ENCODE measurements at regions not wholly inside any gene's neighbourhood (a gene's known extent, or its start where the extent isn't known, plus 50 kb on each side); places are given as distances from the start of the nearest gene placed in this dataset.
A peak's percentile ranks its signal among the peaks of the same experiment; 100 is the strongest.
"Not testable (repeated sequence)": the region's sequence is repeated elsewhere in the genome, so short reads cannot be mapped to it uniquely, and the experiment has no call there.

DNA sequence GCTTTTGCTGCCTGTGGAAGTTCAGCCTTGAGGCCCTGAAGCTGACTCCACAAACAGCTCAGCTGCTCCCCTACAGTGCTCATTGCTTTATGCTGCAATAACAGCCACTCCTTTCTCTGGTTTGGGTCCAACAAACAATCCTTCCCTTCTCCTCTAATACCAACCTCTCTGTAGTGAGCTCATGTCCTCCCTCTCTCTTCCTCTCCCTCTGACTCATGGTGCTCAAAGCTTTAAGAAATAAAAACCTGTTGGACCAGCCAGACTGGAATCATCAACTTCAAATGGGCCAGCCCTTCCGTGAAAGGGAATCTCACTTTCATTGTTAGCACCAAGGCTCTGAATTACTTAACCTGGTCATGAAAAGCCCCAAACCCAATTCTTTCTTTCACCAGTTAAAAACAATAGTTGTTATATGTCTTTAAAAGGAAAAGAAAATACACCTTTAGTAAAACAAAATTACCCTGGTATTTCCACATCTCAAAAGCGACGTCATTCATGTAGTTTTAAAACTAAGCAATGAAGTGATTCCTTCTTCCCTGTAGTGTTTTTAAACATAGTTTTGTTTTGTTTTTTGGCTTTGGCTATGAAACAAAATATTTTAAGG, 126.4 kb downstream of the DUSP6 start:
- peak; percentile 92 for DNase-seq

DNA sequence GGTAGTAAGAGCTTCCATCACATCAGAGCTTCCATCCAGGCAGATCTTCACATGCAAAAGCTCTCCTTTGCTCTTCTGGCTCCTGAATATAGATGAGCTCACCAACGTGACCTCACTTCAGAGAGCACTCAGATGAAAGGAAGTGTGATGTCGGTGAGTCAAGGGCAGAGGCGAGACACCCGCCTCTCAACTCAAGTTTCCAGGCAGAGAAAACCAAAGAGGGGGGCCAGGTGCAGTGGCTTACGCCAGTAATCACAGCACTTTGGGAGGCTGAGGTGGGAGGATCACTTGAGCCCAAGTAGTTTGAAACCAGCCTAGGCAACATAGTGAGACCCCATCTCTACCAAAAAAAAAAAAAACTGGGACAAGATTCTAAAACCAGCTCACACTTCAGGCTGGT, 126.9 kb downstream of the DUSP6 start:
- peak; percentile 94 for DNase-seq

DNA sequence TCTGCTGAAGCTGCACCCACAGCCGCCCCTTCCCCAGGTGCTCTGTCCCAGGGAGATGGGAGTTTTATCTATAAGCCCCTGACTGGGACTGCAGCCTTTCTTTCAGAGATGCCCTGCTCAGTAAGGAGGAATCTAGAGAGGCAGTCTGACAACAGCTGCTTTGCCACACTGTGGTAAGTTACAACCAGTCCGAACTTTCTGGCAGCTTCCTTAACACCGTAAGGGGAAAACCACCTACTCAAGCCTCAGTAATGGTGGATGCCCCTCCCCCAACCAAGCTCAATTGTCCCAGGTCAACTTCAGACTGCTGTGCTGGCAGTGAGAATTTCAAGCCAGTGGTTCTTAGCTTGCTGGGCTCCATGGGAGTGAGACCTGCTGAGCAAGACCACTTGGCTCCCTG, 129.7 kb downstream of the DUSP6 start:
- DNase-seq, result not testable (repeated sequence)

DNA sequence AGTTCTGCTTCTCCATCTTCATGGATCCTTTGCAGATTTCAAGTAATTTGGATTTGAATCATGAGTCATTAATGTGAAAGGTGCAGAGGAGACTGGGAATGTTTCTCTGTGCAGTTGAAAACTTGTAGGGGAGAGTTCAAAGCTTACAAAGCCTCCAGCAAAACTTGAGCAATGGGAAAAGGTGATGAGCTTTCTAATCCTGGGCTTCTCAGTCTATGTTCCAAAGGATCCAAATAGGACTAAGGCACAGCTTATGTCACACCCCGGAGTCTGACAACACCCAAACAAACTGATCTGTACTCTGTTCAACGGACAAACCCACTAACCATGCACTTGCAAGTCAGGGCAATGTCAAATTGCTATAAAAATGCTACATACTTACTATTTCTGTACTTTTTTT, 134.8 kb downstream of the DUSP6 start:
- no peak for DNase-seq

DNA sequence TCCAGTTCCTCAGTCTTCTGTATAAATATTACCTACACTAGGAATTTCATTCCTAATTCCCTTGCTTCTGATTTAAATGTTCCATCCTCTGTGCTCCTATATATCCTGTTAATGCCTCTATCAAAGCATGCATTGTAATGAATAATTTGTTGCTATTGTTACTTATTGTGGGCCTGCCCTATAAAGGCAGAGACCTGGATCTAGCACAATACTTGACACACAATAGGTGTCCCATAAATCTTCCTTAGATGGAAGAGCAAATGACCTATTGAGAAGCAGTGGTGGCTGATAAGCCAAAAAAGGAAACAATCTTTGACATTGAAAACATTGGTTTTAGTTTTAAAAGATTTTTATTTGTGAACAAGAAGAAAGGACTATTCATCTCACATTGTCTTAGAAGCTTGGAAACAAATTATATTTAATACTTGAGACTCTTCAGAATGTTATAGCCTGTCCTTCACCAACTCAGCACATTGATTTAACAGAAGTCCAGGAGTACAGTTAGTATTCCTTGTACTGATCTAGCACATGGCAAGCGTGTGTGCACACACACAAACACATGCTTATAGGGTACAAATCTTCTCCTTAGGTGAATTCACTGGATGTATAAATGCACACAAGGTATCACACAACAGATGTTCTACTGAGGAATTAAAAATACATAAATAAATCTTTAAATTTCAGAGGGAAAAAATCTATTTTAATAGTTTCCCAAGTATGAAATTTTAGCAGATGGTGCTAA, 135.9 kb downstream of the DUSP6 start:
- no peak for DNase-seq

DNA sequence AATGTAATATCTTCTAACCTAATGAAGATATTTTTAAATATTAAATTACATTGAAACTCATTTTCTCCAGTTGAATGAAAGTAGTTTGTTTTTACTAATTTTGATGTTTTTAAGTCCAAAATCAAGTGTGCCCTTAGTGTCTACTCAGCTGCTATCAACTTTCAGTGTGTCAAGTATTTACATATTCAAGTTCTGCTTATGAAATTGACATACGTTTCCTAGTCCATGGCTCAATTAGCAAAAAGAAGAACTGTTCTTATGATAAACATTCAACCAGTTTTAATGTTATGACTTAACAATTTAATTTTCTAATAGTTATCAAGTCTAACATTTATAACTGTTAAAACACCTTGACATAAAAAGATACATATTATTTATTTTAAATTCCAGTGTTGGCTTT, 137.1 kb downstream of the DUSP6 start:
- DNase-seq, result no peak

DNA sequence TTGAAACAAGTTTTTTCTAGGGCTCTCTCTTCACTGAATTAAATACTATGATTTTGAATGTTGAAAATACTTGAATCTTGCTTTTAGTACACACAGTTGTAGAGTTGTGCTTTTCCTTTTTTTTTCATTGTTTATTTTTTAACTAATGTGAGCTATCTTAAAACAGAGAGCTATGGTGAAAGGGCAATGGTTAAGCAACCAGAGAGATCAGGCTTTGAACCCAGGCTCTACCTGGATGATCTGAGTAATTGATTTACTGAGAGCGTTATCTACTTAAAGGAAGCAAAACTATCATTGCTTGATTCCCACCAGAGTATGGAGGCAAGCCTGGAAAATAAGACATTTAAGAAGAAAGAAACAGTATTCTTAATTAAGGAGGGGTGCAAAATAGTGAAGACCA, 138.6 kb downstream of the DUSP6 start:
- DNase-seq, result no peak

DNA sequence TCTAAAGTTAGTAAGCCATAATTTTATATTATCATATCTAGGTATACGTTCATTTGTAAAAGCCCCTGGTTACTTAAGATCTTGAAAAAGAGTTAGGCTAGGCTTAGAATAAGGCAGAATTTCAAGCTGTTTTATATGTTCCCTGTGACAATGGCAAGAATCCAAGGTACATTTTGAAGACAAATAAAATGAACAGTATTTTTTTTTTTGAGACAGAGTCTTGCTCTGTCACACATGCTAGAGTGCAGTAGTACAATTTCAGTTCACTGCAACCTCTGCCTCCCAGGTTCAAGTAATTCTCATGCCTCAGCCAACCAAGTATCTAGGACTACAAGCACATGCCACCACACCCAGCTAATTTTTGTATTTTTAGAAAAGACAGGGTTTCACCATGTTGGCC, 139.2 kb downstream of the DUSP6 start:
- DNase-seq, result no peak

DNA sequence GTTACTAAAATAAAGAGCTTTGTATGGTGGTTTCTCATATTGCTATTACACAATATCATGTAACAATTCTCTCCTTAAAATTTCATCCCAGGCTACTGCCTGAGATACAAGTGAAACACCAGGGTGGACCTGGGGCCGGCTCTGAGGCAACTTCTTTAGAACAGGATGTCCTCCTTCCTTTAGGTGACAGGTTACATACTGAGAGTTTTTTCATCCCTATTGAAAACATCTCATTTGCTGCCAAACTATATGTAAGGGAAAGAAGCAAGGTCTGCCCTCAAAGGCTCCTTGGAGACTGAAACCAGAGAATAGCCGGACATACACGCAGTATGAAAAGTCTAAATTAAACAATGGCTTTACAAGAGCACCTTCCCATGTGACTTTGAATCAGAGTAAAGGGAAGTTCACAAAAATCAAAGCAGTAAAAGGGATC, 139.9 kb downstream of the DUSP6 start:
- no peak for DNase-seq

DNA sequence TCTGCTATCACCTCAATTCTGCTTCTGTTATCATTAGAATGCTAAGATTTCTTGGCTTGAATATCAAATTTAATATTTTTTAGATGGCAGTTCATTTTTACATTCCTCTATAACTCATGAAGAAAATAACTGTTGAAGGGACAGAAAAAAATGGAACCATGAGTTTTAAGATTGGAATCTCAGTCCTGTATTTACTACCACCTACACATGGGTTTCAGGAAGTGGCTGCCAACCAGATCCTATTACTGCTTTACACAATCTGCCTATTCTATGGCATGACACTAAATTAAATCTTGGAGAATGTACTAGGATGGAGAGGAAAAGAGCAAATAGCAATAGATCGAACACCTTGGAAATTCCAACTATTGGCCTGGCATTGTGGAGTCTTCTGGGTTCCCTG, 140.8 kb downstream of the DUSP6 start:
- DNase-seq, result no peak

DNA sequence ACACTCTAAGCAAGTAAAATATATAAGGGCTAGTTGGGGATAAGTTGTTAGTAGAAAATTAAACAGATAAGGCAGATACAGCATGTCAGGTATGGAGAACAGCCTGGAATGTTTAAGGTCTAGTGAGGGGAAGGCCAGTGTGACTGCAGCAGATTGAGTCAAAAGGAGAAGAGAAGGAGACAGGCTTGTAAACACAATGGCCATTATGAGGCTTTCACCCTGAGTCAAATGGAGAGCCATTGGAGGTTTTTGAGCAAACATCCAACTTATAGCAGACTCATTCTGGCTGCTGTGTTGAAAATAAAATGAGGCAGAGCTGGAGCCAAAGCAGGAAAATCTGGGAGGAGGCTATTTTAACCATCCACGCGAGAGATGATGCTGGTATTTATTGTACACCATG, 142.0 kb downstream of the DUSP6 start:
- peak; percentile 58 for DNase-seq

DNA sequence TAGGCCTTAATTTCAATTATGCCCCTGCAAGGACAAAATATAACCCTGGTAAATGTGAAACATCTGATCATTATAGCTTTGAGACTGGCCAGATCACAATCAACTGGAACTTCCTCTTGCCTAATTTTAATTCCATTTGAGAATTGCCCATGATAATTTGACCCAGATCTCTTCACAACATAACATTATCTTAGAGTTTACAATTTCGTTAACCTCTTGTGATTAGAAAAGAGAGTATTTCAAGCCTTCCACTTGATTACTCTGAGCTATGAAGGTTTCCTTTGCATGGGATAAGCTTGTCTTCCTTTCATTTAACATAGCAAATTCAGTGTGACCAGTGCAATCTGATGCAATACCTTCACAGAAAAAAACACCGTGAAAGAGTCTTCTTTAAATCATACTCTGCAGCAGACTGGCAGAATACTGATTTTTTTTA, 143.6 kb downstream of the DUSP6 start:
- no peak for DNase-seq

DNA sequence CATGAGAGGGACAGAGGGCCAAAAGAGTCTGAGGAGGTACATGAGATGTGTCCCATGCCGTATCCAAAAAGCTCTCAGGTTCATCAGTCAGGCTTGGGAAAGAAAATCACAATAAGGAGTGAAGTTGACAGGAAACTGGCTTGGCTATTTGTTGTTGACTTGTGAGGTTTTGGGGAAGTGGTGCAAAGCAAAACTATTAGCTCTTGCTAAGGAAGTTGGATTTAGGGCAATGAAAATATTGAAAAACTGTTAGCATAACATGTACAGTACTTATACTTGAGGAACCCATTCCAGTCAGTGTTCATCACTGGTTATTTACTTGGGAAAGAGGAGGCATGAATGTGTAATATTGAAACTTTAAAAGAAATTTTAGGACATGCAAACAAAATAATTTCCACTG, 145.9 kb downstream of the DUSP6 start:
- DNase-seq, result no peak

DNA sequence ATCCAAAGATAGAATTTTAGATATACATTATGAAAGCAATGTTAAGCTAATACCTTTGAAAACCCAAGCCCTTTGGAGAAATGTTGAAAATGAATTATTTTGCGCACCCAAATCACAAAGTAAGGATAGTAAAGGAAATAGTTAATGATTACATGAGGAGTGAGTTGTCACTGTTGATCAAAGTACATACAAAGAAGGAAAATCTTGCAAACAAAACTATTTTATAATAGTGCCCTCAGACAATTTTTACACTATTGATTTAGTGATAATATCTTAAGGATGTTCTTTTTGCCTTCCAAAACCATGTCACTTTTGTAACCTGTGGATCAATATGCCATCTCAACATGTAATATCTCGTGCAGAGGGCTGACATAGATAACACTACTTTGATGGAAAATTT, 146.8 kb downstream of the DUSP6 start:
- DNase-seq, result no peak

DNA sequence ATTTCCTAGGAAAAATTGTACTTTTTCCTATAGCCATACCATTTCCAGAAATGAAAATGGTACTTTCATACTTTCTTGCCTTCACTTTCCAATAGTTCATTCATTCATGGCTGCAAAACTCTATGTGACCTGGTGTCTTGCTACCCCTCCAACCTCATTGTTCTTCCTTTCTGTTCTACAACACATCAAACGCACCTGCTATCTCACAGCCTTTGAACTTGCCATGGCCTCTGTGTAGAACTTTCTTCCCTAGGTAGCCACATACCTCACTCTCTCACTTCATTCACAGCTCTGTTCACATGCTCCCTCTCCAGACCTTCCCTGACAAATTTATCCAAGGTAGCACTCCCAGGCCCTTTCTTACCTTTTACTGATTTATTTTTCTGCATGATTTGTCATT, 149.2 kb downstream of the DUSP6 start:
- DNase-seq, result no peak

DNA sequence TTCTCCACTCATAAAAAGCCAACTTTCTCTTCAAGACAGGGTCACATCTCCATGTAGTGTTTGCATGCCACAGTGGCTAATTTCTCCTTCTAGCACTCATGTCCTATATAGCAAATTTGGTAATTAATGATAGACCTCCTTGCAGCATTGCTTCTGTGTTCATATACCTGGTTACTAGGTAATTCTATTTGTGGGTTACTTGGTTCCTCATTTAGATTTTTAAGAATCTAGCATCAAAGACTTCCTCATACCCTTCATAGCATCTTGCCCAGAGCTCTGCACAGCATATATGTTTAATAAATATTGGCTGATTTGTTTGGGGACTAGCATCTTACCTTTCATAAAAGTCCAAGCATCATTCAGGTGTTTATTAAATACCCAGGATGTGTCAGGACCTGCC, 152.1 kb downstream of the DUSP6 start:
- DNase-seq, result no peak

DNA sequence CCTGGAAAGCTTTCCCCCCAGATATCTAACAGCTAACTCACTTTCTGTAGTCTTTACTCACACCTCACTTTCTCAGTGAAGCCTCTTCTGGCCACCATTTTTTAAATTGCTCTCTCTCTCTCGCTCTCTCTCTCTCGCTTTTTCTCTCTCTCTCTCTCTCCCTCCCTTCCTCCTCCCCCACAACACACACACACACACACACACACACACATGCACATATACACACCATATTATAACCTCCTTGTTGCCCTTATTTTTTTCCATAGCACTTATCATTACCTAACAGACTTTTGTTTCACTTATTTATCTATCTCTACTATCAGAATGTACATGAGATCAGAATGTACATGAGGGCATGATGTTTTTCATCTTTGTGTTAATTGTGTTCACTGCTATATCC, 156.8 kb downstream of the DUSP6 start:
- no peak for DNase-seq

DNA sequence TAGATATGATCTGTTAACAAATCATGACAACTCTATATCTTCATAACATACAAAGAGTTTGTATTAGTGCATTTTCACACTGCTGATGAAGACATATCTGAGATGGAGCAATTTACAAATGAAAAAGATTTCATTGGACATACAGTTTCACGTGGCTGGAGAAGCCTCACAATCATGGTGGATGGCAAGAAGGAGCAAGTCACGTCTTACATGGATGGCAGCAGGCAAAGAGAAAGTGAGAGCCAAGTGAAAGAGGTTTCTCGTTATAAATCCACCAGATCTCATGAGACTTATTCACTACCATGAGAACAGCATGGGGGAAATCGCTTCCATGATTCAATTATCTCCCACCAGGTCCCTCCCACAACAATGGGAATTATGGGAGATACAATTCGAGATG, 157.6 kb downstream of the DUSP6 start:
- no peak for DNase-seq

DNA sequence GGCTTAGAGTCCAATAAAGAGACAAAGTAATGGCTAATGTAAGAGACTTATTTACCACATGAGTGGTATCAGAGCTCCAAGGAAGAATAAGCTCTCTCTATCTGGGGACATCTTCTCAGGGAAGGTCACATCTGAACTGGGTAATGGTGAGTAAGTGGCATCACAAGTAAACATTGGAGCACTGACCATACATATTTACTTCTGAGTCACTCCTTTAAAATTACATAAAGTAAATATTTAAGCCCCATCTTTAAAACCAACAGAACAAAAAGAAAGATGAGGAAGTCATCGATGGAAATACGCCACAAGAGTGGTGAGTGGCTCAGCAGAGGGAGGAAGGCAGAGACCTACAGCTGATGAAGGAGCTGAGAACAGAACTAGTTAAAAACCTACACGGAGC, 159.9 kb downstream of the DUSP6 start:
- no peak for DNase-seq

DNA sequence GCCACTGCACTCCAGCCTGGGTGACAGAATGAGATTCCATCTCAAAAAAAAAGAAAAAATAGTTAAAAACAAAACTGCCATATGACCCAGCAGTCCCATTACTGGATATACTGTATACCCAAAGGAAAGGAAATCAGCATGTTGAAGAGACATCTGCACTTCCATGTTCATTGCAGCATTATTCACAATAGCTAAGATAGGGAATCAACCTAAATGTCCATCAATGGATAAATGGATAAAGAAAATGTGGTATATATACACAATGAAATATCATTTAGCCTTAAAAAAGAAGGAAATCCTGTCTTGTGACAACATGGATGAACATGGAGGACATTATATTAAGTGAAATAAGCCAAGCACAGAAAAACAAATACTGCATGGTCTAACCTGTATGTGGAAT, 160.7 kb downstream of the DUSP6 start:
- DNase-seq, result not testable (repeated sequence)

DNA sequence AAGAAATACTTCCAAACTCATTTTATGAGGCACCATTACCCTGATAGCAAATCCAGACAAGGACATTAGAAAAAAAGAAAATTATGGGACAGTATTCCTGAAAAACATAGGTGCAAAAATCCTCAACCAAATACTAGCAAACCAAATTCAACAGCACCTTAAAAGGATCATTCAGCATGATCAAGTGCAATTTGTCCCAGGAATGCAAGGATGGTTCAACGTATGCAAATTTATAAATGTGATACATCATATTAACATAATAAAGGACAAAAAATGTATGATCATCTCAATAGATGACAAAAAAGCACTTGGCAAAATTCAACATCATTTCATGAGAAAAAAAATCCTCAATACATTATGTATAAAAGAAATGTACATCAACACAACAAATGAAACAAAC, 162.9 kb downstream of the DUSP6 start:
- DNase-seq, result no peak

DNA sequence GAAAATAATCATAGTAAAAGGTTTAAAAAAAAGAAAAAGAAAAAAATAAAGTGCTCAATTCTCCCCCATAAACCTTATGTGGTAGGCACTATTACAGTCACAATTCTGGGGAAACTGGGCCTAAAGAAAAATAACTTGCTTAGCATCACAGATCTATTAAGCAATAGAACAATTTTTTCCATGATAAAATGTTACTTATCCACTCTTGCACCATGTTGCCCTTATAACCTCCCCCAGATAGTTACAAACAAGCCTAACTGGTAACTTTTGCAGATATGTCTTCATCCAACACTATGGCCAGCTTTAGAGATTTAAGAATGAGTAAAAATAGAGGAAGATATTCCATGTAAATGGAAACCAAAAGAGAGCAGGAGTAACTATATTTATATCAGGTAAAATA, 164.8 kb downstream of the DUSP6 start:
- no peak for DNase-seq

DNA sequence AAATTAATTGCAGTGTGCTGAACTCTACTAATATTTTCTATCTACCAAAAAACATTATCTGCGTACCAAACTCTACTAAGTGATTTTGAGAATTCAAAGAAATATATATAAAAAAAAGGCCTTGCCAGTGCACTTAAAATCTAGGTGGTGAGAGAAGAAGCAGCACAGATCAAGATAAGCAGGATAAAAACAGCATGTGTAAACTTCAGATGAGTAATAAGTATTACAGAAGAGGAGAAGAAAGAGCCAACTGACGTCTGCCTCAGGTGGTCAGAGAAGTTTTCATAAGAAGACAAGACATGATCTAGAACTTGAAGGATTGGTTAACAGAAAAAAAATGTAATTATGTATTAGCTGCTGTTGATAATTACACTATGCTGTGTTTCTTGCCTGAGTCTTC, 166.4 kb downstream of the DUSP6 start:
- DNase-seq, result no peak

DNA sequence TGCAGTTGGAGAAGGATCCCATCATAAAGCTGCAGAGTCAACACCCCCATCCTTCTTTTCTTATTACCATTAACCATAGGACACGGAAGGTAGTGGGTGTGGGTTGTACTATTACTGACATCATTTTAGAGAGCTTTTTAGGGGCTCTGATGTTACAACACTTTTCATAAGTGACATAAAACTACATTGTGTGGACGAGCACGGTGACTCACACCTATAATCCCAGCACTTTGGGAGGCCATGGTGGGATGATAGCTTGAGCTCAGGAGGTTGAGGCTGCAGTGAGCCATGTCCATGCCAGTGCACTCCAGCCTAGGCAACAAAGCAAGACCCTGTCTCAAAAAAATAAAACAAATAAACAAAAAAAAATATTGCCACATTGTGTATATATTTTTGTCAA, 167.1 kb downstream of the DUSP6 start:
- DNase-seq, result no peak

DNA sequence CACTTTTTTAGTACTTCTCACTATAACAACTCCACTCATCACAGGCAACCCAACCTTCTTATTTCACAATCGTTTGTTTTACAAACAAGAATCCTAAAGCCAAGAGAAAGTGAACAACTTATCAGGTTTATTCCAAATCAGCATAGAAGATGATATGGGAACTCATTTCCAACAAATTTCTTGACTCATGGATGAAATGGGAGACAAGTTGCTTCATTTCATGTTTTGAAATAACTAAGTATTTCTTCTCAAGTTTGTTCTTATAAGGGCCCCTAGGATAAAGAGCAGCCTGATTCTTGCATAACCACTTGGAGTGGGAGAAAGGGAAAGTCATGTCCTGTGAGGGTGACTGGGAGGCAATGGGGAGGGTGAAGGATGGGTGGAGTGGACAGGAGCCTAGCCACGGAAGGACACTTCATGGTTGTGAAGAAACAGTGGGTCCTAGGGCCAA, 168.3 kb downstream of the DUSP6 start:
- no peak for DNase-seq
